DND-41 (cell line): ENCODE measurements at regions not wholly inside any gene's neighbourhood (a gene's known extent, or its start where the extent isn't known, plus 50 kb on each side); places are given as distances from the start of the nearest gene placed in this dataset.

Source experiments
- ATAC-seq: fragments of 200-7000 bp; cut with Tn5 transposase; 3 replicates; pipeline ENCODE4 v1.9.1; 2021; ENCODE audit warnings: low read depth; ENCODE audit not compliant: insufficient read depth
- DNase-seq: peaks from one replicate; pipeline ENCODE4 v3.0.0-alpha.2; 2020
- H2AFZ ChIP-seq: 2 replicates; pipeline ENCODE4 v1.6.0; 2012; ENCODE audit warnings: low read depth, low read length
- H3K27ac ChIP-seq: 2 replicates; pipeline ENCODE4 v1.5.1; 2012; ENCODE audit warnings: low read length, inconsistent platforms
- H3K27me3 ChIP-seq: fragments of 200-600 bp; sonication (generic); 2 replicates; pipeline ENCODE4 v1.6.0; 2012; ENCODE audit warnings: low read length, mild to moderate bottlenecking, inconsistent platforms; ENCODE audit not compliant: insufficient read depth, poor library complexity
- H3K36me3 ChIP-seq: 2 replicates; pipeline ENCODE4 v1.5.1; 2012; ENCODE audit warnings: low read length, inconsistent platforms; ENCODE audit not compliant: insufficient read depth
- H3K4me1 ChIP-seq: 2 replicates; pipeline ENCODE4 v1.5.1; 2012; ENCODE audit warnings: mild to moderate bottlenecking, low read length; ENCODE audit not compliant: insufficient read depth
- H3K4me2 ChIP-seq: 2 replicates; pipeline ENCODE4 v1.6.0; 2012; ENCODE audit warnings: mild to moderate bottlenecking, moderate library complexity, low read length, inconsistent platforms; ENCODE audit not compliant: insufficient read depth
- H3K4me3 ChIP-seq, 2 experiments: fragments of 200-600 bp in 1 of 2; shearing (Covaris generic) in 1 of 2; 2 replicates each; pipeline ENCODE4 v1.5.1; 2012 to 2016; ENCODE audit warnings: inconsistent platforms in 2 of 2, low read length in 2 of 2, mild to moderate bottlenecking in 2 of 2, low read depth in 1 of 2, moderate library complexity in 1 of 2
- H3K79me2 ChIP-seq: 2 replicates; pipeline ENCODE4 v1.6.0; 2012; ENCODE audit warnings: low read length, inconsistent platforms; ENCODE audit not compliant: insufficient read depth
- H3K9ac ChIP-seq: 2 replicates; pipeline ENCODE4 v1.6.0; 2012; ENCODE audit warnings: low read depth, mild to moderate bottlenecking, inconsistent platforms, low read length, moderate library complexity
- H3K9me3 ChIP-seq: 2 replicates; pipeline ENCODE4 v1.5.1; 2012; ENCODE audit warnings: low read length, moderate library complexity, mild to moderate bottlenecking, inconsistent platforms; ENCODE audit not compliant: insufficient read depth, severe bottlenecking
- H4K20me1 ChIP-seq: 2 replicates; pipeline ENCODE4 v1.6.0; 2012; ENCODE audit warnings: low read length; ENCODE audit not compliant: insufficient read depth
- EZH2 ChIP-seq: IDR thresholded peaks from 3 replicates; pipeline ENCODE4 v1.6.1; 2012; ENCODE audit warnings: borderline replicate concordance, low read depth, mild to moderate bottlenecking, moderate library complexity, low read length, inconsistent platforms; ENCODE audit not compliant: severe bottlenecking
- TF ChIP-seq, protein P1 (sequence below): IDR thresholded peaks from 2 replicates; pipeline ENCODE4 v1.5.1; 2012; ENCODE audit warnings: borderline replicate concordance, low read length, moderate library complexity, mild to moderate bottlenecking; ENCODE audit not compliant: poor library complexity, severe bottlenecking; ENCODE audit errors: extremely low read depth

DNA sequence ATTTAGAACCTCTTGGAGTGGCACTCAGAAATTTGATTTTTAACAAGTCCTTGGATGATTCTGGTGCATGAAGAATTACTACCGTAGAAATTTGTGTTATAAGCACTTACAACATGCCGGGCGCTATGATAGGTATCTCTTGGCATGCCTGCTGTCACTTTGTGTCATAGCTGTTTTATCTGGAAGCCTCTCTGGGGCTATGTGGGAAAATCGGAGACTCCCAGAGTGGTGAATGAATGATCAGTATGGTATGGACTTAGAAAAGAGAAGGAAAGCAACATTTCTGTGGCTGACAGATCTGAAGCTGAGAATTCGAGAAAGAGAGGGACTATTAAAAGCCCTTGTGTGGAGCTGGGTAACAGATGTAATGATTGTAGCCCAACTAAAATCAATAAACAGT is 177.4 kb upstream of the MAMLD1 start:
- Histone ChIP-seq H3K9ac (no peak overlapping the region), H3K27ac (no peak overlapping the region), H3K27me3 (no peaks in the 10 kb centered on the region), H3K4me2 (no peak overlapping the region), H3K36me3 (no peaks in the 10 kb centered on the region), H3K4me3 (no peak overlapping the region), H4K20me1 (no peaks in the 10 kb centered on the region), H3K79me2 (no peaks in the 10 kb centered on the region), H3K4me1 (no peaks in the 10 kb centered on the region), H3K9me3 (no peaks in the 10 kb centered on the region), H2AFZ (no peak overlapping the region)
- TF ChIP-seq, protein P1, sequence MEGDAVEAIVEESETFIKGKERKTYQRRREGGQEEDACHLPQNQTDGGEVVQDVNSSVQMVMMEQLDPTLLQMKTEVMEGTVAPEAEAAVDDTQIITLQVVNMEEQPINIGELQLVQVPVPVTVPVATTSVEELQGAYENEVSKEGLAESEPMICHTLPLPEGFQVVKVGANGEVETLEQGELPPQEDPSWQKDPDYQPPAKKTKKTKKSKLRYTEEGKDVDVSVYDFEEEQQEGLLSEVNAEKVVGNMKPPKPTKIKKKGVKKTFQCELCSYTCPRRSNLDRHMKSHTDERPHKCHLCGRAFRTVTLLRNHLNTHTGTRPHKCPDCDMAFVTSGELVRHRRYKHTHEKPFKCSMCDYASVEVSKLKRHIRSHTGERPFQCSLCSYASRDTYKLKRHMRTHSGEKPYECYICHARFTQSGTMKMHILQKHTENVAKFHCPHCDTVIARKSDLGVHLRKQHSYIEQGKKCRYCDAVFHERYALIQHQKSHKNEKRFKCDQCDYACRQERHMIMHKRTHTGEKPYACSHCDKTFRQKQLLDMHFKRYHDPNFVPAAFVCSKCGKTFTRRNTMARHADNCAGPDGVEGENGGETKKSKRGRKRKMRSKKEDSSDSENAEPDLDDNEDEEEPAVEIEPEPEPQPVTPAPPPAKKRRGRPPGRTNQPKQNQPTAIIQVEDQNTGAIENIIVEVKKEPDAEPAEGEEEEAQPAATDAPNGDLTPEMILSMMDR = no peak
- TF ChIP-seq EZH2 = no peak
- DNase-seq = no peak
- no peak for ATAC-seq

DNA sequence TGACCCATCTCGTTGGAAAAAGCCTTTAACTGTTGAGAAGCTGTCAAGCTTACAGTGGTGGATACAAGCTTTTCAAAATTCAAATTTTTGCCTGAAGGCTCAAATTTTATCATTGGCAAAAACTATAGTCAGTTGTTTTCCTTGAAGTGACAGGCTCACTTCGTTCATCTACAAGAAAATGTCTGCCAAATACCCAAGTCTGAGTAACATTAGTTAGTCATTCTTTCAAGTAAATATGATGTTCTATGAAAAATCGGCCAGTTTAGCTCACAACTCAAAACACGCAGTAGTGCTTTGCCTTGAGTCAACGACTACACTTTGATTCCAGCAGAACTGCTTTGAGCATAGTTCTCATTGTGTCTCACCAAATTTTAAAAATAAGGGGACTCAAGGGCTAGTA is 170.3 kb upstream of the MAMLD1 start:
- no peak overlapping the region for H3K4me3 ChIP-seq
- H3K4me2 ChIP-seq = no peak overlapping the region
- H3K9me3 ChIP-seq = no peaks in the 10 kb centered on the region
- H3K79me2 ChIP-seq = no peaks in the 10 kb centered on the region
- no peaks in the 10 kb centered on the region for H3K36me3 ChIP-seq
- H3K27ac ChIP-seq = no peak overlapping the region
- TF ChIP-seq EZH2 = no peak
- TF ChIP-seq, protein P1 = no peak
- H2AFZ ChIP-seq = no peak overlapping the region
- H4K20me1 ChIP-seq = no peaks in the 10 kb centered on the region
- H3K4me1 ChIP-seq = no peaks in the 10 kb centered on the region
- DNase-seq (no peak), ATAC-seq (no peak)
- H3K9ac ChIP-seq = no peak overlapping the region
- no peaks in the 10 kb centered on the region for H3K27me3 ChIP-seq

- Histone ChIP-seq H3K4me2 (no peak overlapping the region), H3K27me3 (no peaks in the 10 kb centered on the region), H3K79me2 (no peaks in the 10 kb centered on the region), H3K4me3 (no peak overlapping the region), H2AFZ (no peak overlapping the region), H4K20me1 (no peaks in the 10 kb centered on the region), H3K9me3 (no peaks in the 10 kb centered on the region), H3K4me1 (no peaks in the 10 kb centered on the region), H3K9ac (no peak overlapping the region), H3K36me3 (no peaks in the 10 kb centered on the region), H3K27ac (no peak overlapping the region)
- DNase-seq (no peak), ATAC-seq (no peak)
- TF ChIP-seq, protein P1 = no peak
These were observed 166.8 kb upstream of the MAMLD1 start for GRCh38 chrX:150196285-150196684.

DNA sequence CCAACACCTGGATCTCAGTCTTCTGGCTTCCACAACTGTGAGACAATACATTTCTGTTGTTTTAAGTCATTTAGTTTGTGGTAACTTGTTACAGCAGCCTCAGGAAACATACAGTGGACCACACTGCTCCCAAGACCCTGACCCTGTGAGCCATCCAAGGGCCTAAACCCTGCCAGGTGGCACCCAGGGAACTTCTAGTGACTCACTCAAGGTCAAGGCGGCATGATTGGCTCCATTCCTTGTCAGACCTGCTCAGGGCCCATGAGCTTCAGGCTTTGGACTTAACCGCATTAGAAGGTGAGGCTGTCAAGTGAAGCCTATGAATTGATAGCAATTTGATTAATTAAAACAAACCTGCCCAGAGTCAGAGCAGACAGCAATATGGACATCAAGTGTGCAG is 165.7 kb upstream of the MAMLD1 start:
- Histone ChIP-seq H3K27ac (no peak overlapping the region), H3K36me3 (no peaks in the 10 kb centered on the region), H3K4me1 (no peaks in the 10 kb centered on the region), H2AFZ (no peak overlapping the region), H3K4me2 (no peak overlapping the region), H3K4me3 (no peak overlapping the region), H3K27me3 (no peaks in the 10 kb centered on the region), H3K9ac (no peak overlapping the region), H3K9me3 (no peaks in the 10 kb centered on the region), H3K79me2 (no peaks in the 10 kb centered on the region), H4K20me1 (no peaks in the 10 kb centered on the region)
- ATAC-seq (no peak), DNase-seq (no peak)
- TF ChIP-seq EZH2 = no peak
- TF ChIP-seq, protein P1 = no peak
